T-helper 9 cell (primary cell): ENCODE measurements at regions not wholly inside any gene's neighbourhood (a gene's known extent, or its start where the extent isn't known, plus 50 kb on each side); places are given as distances from the start of the nearest gene placed in this dataset.

ENCODE experiments used
- DNase-seq: peaks from one replicate; pipeline ENCODE4 v3.0.0-alpha.2; 2020

GRCh38 chr14:101383737-101384338 lies 177.5 kb upstream of the DIO3 start:
- no peak for DNase-seq

GRCh38 chr14:101394374-101394773 lies 166.9 kb upstream of the DIO3 start:
- DNase-seq, result no peak

- no peak for DNase-seq
These were observed 165.5 kb upstream of the DIO3 start for GRCh38 chr14:101395779-101396178.

- DNase-seq, result no peak
These were observed 164.1 kb upstream of the DIO3 start for GRCh38 chr14:101397206-101397605.

- DNase-seq, result no peak
These were observed 163.3 kb upstream of the DIO3 start for GRCh38 chr14:101398011-101398410.

GRCh38 chr14:101399737-101400517 lies 161.4 kb upstream of the DIO3 start:
- no peak for DNase-seq

GRCh38 chr14:101400830-101401229 lies 160.5 kb upstream of the DIO3 start:
- no peak for DNase-seq

- no peak for DNase-seq
These were observed 158.2 kb upstream of the DIO3 start for GRCh38 chr14:101402936-101403660.

GRCh38 chr14:101404426-101405170 lies 156.7 kb upstream of the DIO3 start:
- DNase-seq, result no peak

- no peak for DNase-seq
These were observed 156.0 kb upstream of the DIO3 start for GRCh38 chr14:101405171-101405883.

GRCh38 chr14:101406921-101407320 lies 154.4 kb upstream of the DIO3 start:
- no peak for DNase-seq

GRCh38 chr14:101407328-101407727 lies 154.0 kb upstream of the DIO3 start:
- no peak for DNase-seq

- DNase-seq, result no peak
These were observed 153.0 kb upstream of the DIO3 start for GRCh38 chr14:101408077-101408831.

- DNase-seq, result no peak
These were observed 152.2 kb upstream of the DIO3 start for GRCh38 chr14:101409006-101409543.

- no peak for DNase-seq
These were observed 151.2 kb upstream of the DIO3 start for GRCh38 chr14:101410126-101410525.

- no peak for DNase-seq
These were observed 150.1 kb upstream of the DIO3 start for GRCh38 chr14:101411151-101411550.

- DNase-seq, result no peak
These were observed 149.5 kb upstream of the DIO3 start for GRCh38 chr14:101411779-101412178.

- DNase-seq, result no peak
These were observed 148.6 kb upstream of the DIO3 start for GRCh38 chr14:101412739-101413138.

GRCh38 chr14:101417434-101417833 lies 143.9 kb upstream of the DIO3 start:
- DNase-seq, result no peak

- no peak for DNase-seq
These were observed 142.7 kb upstream of the DIO3 start for GRCh38 chr14:101418601-101419000.

GRCh38 chr14:101426466-101426865 lies 134.8 kb upstream of the DIO3 start:
- DNase-seq, result no peak
